ENCODE measurements at regions not wholly inside any gene's neighbourhood (a gene's known extent, or its start where the extent isn't known, plus 50 kb on each side); places are given as distances from the start of the nearest gene placed in this dataset.

DNA sequence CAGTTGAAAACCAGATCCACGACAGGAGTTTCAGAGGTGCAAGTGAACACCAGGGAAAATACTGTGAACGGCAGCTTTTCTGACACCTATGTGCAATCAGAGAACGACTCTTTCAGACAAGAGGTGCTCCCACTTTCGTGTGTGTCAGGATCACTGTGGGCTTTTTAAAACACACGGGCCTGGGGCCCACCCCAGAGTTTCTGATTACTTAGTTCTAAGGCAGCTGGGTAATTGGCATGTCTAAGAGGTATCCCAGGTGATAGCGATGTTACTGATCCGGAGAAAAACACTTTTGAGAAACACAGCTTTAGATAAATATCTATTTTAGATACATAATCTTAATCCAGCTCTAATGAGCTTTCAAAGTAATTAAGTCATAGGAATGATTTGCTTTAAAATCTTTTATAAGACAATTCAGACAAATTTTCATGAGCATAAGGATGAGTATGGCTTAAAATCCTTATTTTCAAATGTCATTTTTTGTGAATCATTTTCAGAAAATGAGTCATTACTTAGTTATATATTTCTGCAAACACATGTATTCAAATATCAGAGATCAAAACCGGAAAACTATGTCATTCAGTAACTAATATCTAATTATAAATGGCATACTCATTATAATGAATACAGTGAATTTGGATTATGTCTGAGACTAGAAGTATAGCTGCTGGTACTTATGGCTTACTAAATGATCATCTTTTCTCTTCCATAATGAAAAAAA, 217.9 kb upstream of the PSMD7 start (continued):
- TF ChIP-seq CTBP2 (IDR thresholded peaks at IDR 0.05; ENCODE audit: borderline replicate concordance, insufficient read depth, insufficient read length, low read length) (no peak), RNF2 (IDR thresholded peaks at IDR 0.05; ENCODE audit: borderline replicate concordance, low read depth, low read length, missing control alignments, poor library complexity, severe bottlenecking) (no peak), SRF (IDR thresholded peaks at IDR 0.05; ENCODE audit: low read depth, low read length) (no peak)
- TF ChIP-seq, protein P1, sequence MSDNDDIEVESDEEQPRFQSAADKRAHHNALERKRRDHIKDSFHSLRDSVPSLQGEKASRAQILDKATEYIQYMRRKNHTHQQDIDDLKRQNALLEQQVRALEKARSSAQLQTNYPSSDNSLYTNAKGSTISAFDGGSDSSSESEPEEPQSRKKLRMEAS (IDR thresholded peaks at IDR 0.05): no peak

Data from H1 (cell line).